Bone marrow (tissue), 2 donors: ENCODE measurements at regions not wholly inside any gene's neighbourhood (a gene's known extent, or its start where the extent isn't known, plus 50 kb on each side); places are given as distances from the start of the nearest gene placed in this dataset.
"Not testable (repeated sequence)": the region's sequence is repeated elsewhere in the genome, so short reads cannot be mapped to it uniquely, and the experiment has no call there.

Experiments used
- DNase-seq, 2 donors: peaks; one replicate each; lab custom pipeline; 2025; lab: John Stamatoyannopoulos, UW

- no peak for DNase-seq
These were observed 726.7 kb upstream of the NR2F2 start for GRCh38 chr15:95603802-95604201.

GRCh38 chr15:95604634-95605036, 725.9 kb upstream of the NR2F2 start:
- DNase-seq, result no peak

GRCh38 chr15:95605098-95605497, 725.4 kb upstream of the NR2F2 start:
- no peak for DNase-seq

GRCh38 chr15:95606551-95606950, 723.9 kb upstream of the NR2F2 start:
- no peak for DNase-seq

- no peak for DNase-seq
These were observed 722.1 kb upstream of the NR2F2 start for GRCh38 chr15:95608371-95608770.

GRCh38 chr15:95609096-95609495, 721.4 kb upstream of the NR2F2 start:
- no peak for DNase-seq

GRCh38 chr15:95610945-95611344, 719.6 kb upstream of the NR2F2 start:
- DNase-seq, result no peak

- no peak for DNase-seq
These were observed 715.1 kb upstream of the NR2F2 start for GRCh38 chr15:95615436-95615835.

- no peak for DNase-seq
These were observed 714.2 kb upstream of the NR2F2 start for GRCh38 chr15:95616306-95616705.

- no peak for DNase-seq
These were observed 709.4 kb upstream of the NR2F2 start for GRCh38 chr15:95620934-95621579.

GRCh38 chr15:95622843-95623242, 707.7 kb upstream of the NR2F2 start:
- DNase-seq, result no peak

GRCh38 chr15:95624100-95624499, 706.4 kb upstream of the NR2F2 start:
- DNase-seq, result no peak

GRCh38 chr15:95624616-95625361, 705.7 kb upstream of the NR2F2 start:
- DNase-seq, result no peak

- DNase-seq, result no peak
These were observed 703.8 kb upstream of the NR2F2 start for GRCh38 chr15:95626501-95627361.

- no peak for DNase-seq
These were observed 700.9 kb upstream of the NR2F2 start for GRCh38 chr15:95629503-95630168.

- DNase-seq, result no peak
These were observed 699.8 kb upstream of the NR2F2 start for GRCh38 chr15:95630683-95631082.

GRCh38 chr15:95635666-95636065, 694.8 kb upstream of the NR2F2 start:
- no peak for DNase-seq

GRCh38 chr15:95636107-95636506, 694.4 kb upstream of the NR2F2 start:
- DNase-seq, result no peak

- DNase-seq, result not testable (repeated sequence)
These were observed 693.3 kb upstream of the NR2F2 start for GRCh38 chr15:95637234-95637633.

- no peak for DNase-seq
These were observed 691.3 kb upstream of the NR2F2 start for GRCh38 chr15:95639208-95639607.

GRCh38 chr15:95644100-95644875, 686.2 kb upstream of the NR2F2 start:
- DNase-seq, result no peak
